Inflammatory macrophage treated with lipopolysaccharide for 4 hours (primary cell): ENCODE measurements at regions not wholly inside any gene's neighbourhood (a gene's known extent, or its start where the extent isn't known, plus 50 kb on each side); places are given as distances from the start of the nearest gene placed in this dataset.

Experiments
- DNase-seq: peaks from one replicate; pipeline ENCODE4 v3.0.0-alpha.2; 2020

DNA sequence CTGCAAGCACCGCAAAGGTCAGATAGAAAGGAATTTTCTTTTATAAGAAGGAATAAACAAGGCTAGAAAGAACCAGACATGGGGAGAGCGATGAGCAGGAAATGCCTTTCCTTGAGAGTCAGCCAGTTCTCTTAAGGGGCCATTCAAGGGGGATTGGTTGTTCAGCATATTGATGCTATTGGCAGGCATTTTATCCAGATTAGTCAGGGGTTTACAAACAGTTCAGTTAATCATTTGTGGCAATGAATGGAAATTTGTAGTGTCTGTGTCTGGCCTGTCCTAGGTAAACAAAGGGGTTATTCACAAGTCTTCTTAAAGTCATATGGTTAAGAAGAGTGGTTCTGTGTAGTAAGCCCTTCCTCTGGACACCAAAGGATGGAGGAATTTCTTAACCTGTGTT is 184.7 kb upstream of the FRMPD4 start:
- no peak for DNase-seq

DNA sequence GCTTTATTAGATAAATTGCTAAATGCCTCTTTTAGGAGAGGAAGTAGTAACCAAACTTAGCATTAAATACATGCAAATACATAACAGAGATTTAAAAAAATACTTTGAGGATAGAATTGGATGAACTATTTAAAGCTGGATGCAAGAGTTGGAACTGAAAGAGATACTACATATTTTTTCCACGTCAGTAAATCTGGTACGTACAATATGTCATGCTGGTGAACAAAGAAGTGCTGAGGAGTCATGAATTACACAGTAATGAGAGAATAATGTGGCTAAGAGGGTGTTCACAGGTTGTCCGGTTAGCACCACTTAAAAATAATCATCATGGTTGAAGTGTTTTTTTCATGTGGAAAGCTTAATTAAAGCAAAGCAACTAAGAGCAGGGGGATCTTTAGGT is 184.1 kb upstream of the FRMPD4 start:
- no peak for DNase-seq

GRCh38 chrX:11960031-11960430 is 178.2 kb upstream of the FRMPD4 start:
- no peak for DNase-seq

GRCh38 chrX:11965436-11965835 is 172.8 kb upstream of the FRMPD4 start:
- DNase-seq, result no peak

- no peak for DNase-seq
These were observed 170.0 kb upstream of the FRMPD4 start for GRCh38 chrX:11967986-11968869.

GRCh38 chrX:11968991-11969390 is 169.3 kb upstream of the FRMPD4 start:
- DNase-seq, result no peak

GRCh38 chrX:11970578-11971359 is 167.5 kb upstream of the FRMPD4 start:
- DNase-seq, result no peak

- no peak for DNase-seq
These were observed 161.6 kb upstream of the FRMPD4 start for GRCh38 chrX:11976663-11977062.

DNA sequence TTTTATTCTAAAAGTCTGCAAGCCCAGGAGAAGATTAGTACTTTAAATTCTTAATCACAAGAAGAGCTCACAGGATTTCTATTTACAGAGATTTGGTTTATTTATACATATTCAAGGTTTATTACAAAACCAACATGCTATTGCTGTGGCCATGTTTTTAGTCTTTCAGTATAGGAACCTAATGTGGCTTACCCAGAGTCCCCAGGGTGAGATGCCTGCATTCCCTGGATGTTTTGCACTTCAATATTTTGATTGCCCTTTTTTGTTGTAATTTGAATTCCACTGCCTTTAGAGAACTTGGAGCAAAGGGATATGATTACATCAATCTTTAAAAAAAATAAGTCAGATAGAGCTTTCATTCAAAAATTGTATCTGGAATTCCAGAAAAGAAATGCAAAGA is 146.0 kb upstream of the FRMPD4 start:
- no peak for DNase-seq

DNA sequence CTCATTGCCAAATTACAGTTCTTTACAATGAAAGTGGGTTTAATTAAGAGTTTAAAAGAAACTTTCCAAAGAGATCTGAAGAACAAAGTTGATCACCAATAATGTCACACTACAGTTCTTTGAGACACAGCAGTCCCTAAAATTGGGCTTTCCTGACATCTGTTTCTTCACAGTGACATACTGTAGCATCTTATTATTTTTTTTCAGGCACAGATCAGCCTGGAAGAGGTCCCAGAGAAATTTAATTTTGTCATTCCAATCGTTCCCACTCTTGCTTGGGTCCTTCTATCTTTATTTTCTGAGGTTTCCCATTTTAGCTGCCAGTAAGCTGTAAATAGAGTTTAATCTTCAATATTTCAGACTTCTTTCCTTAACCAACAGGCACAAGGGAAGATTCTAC is 143.1 kb upstream of the FRMPD4 start:
- DNase-seq, result no peak

GRCh38 chrX:11996810-11997209 is 141.5 kb upstream of the FRMPD4 start:
- DNase-seq, result no peak

DNA sequence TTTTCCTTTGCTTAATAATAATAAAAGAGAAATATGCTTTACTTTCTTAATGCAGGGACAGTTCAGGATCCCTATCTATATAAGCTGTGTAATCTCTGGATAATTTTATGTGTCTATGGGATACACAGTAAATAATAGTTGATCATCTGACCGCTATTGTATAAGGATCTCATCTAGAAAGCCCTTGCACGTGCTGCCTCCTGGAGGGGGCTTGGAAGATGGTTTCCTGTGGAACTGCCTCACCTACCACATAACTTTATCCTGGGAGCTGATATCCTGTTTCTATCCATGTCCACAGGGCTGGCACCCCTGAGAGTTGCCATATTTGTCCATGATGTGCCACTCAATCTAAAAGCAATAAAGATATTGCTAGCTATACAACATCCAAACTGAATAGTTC is 139.3 kb upstream of the FRMPD4 start:
- DNase-seq, result no peak

- DNase-seq, result no peak
These were observed 135.4 kb upstream of the FRMPD4 start for GRCh38 chrX:12002876-12003275.

DNA sequence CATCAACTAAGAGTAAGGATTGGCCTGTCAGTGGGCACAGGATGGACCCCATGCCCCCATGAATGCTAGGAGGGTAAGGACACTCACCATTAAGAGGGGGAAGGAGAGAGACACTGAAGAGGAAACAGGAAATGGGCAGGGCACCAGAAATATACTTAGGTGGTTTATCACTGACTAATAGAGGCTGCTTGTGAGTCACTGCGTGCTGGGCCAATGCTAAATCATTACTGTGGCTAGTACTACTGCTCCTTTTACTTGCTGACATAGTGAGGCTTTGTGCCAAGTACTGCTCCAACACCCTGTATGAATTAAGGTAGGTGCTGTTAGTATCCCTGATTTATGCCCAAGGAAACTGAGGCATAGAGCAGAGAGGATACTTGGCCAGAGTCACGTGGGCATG is 130.4 kb upstream of the FRMPD4 start:
- DNase-seq, result no peak

DNA sequence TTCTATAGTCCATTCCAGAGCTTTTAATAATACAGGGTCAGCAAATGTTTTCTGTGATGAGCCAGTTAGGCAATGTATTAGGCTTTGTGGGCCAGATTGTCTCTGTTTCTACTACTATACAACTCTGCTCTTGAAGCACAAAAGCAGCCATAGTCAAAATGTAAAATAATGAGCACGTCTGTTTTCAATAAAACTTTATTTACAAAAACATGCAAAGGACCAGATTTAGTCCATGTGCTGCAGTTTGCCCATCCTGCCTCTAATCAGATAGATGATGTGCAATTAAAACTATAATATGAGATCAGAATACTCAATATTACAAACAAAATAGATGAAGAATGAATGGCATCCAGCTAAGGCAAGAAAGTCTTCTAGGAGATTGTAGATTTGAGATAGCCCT is 127.8 kb upstream of the FRMPD4 start:
- DNase-seq, result no peak

DNA sequence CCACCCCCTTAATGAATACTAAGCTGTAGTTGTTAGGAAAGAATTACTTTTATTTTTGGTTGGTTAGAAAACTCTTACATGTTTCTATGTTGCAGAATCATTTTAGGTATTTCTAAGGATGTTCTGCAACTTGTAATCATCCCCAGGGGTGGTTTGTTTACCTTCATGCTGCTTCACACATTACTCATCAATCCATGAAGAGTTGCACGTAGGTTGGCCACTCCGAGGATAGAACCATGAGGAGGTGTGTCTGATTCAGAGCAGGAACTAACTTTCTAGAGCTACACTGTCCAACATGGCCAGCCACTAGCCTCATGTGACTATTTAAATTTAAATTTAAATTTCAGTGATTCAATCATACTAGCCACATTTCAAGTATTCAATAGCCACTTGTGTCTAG is 127.2 kb upstream of the FRMPD4 start:
- DNase-seq, result no peak

GRCh38 chrX:12013211-12013618 is 125.1 kb upstream of the FRMPD4 start:
- DNase-seq, result no peak

GRCh38 chrX:12021698-12022097 is 116.6 kb upstream of the FRMPD4 start:
- no peak for DNase-seq

GRCh38 chrX:12026481-12026880 is 111.8 kb upstream of the FRMPD4 start:
- no peak for DNase-seq

GRCh38 chrX:12032082-12032481 is 106.2 kb upstream of the FRMPD4 start:
- no peak for DNase-seq

DNA sequence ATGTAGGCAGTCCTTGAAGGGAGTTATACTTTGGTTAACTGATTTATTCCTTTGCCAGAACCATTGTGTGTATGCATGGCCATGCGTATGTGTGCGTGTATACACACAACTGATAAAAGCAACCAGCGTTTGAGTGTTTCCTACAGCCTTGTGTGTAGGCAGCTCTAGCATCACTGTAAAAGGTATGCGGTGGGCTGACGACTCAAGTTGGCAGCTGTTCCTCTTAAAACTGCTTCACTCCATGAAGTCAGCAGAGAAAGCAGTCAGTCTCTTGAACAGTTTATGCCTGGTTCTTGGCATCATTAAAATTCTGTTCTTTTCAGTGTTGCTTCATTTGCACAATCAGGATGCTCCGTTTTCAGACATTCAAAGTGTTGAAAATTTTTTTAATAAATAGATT is 103.5 kb upstream of the FRMPD4 start:
- DNase-seq, result no peak

DNA sequence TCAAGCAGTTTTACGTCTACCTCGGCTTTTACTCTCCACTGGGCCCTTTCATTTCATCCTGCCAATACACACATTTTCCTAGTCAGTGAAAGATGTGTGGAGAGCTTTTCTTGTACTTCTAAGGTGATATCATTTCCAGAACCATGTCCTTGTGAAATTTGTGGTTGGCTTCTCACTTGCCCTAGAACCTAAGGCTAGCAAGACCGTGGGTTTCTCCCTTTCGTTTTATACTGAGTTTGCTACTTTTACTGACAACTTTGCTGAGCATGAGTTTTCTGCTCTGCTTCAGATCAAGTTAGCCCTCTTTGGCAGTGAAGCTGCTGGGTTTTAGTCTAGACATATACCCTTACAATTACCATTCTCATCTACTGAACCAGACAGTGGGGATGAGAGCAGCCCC is 95.7 kb upstream of the FRMPD4 start:
- no peak for DNase-seq

GRCh38 chrX:12052109-12052508 is 86.2 kb upstream of the FRMPD4 start:
- DNase-seq, result no peak

DNA sequence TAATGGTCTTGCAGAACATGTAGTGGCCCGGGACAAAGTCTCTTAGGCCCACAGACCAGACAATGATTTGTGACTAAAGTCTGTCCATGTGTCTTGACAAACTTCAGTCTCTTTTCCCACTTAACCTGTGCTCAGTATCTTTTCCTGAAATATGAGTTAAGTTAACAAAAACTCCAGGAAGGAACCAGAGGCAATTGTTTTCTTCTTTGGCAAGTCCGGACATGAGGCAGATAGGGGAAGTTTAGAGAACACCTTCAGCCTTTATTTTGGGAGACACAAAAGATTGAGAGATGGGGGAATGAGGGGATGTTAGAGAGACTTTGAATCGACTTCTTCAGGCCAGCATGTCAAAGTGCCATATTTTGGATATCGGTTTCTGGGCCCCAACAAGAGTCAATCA is 80.2 kb upstream of the FRMPD4 start:
- no peak for DNase-seq
